ENCODE measurements at regions not wholly inside any gene's neighbourhood (a gene's known extent, or its start where the extent isn't known, plus 50 kb on each side); places are given as distances from the start of the nearest gene placed in this dataset.

DNA sequence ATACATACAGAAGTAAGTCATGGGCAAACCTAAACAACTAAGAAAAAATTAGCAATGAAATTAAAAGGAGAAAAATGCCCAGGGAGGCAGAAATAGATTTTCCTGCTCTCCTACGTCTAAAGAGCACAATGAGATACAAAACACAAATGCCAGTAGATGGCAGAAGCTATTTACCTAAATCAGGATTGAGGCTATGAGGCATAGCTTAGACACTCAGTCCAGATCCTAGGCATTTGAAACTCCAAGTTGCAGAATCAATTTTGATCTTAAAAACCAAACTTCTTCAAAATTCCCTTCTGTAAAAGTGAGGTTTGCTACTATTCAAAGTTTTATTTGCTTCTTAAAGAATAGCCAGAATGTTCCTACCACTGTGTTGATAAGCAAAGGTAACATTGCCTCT lies 368.6 kb downstream of the DAD1 start (continued):
- TF ChIP-seq, protein P1, sequence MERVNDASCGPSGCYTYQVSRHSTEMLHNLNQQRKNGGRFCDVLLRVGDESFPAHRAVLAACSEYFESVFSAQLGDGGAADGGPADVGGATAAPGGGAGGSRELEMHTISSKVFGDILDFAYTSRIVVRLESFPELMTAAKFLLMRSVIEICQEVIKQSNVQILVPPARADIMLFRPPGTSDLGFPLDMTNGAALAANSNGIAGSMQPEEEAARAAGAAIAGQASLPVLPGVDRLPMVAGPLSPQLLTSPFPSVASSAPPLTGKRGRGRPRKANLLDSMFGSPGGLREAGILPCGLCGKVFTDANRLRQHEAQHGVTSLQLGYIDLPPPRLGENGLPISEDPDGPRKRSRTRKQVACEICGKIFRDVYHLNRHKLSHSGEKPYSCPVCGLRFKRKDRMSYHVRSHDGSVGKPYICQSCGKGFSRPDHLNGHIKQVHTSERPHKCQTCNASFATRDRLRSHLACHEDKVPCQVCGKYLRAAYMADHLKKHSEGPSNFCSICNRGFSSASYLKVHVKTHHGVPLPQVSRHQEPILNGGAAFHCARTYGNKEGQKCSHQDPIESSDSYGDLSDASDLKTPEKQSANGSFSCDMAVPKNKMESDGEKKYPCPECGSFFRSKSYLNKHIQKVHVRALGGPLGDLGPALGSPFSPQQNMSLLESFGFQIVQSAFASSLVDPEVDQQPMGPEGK (CRISPR knock-in tag; IDR thresholded peaks at IDR 0.05; ENCODE audit: borderline replicate concordance) = no peak
- TF ChIP-seq TCF4 (CRISPR knock-in tag; IDR thresholded peaks at IDR 0.05; ENCODE audit: borderline replicate concordance) (no peak), TOX (CRISPR knock-in tag; IDR thresholded peaks at IDR 0.05; ENCODE audit: borderline replicate concordance) (no peak), ZFP30 (CRISPR knock-in tag; IDR thresholded peaks at IDR 0.05) (no peak)

DNA sequence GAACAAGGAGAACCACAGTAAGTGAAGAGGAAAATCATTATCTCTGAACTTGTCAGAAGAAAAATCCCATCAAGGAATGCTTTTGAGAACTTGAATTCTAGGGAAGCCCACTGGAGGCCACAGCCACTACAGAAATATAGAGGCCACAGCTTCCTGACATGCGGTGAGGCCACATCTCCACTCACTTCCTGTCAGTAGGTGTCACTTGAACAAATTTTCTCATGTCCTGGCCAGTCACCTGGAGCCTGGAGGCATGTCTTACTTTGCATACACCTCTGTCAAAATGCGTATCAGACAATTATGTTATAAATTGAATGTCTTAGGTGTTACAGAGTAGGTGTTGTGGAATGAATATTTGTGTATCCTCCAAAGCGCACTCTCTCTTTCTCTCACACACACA lies 370.3 kb downstream of the DAD1 start:
- no peak for TF ChIP-seq CSDC2 (CRISPR knock-in tag; IDR thresholded peaks at IDR 0.05)
- TF ChIP-seq, protein P2, sequence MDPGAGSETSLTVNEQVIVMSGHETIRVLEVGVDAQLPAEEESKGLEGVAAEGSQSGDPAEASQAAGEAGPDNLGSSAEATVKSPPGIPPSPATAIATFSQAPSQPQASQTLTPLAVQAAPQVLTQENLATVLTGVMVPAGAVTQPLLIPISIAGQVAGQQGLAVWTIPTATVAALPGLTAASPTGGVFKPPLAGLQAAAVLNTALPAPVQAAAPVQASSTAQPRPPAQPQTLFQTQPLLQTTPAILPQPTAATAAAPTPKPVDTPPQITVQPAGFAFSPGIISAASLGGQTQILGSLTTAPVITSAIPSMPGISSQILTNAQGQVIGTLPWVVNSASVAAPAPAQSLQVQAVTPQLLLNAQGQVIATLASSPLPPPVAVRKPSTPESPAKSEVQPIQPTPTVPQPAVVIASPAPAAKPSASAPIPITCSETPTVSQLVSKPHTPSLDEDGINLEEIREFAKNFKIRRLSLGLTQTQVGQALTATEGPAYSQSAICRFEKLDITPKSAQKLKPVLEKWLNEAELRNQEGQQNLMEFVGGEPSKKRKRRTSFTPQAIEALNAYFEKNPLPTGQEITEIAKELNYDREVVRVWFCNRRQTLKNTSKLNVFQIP (CRISPR knock-in tag; IDR thresholded peaks at IDR 0.05; ENCODE audit: borderline replicate concordance, low read depth) = no peak
- TF ChIP-seq ZFP30 (CRISPR knock-in tag; IDR thresholded peaks at IDR 0.05) = no peak
- TF ChIP-seq RARB (CRISPR knock-in tag; IDR thresholded peaks at IDR 0.05) = no peak
- TF ChIP-seq ZNF8 (CRISPR knock-in tag; IDR thresholded peaks at IDR 0.05) = no peak
- no peak for TF ChIP-seq TCF4 (CRISPR knock-in tag; IDR thresholded peaks at IDR 0.05; ENCODE audit: borderline replicate concordance)
- TF ChIP-seq, protein P3, sequence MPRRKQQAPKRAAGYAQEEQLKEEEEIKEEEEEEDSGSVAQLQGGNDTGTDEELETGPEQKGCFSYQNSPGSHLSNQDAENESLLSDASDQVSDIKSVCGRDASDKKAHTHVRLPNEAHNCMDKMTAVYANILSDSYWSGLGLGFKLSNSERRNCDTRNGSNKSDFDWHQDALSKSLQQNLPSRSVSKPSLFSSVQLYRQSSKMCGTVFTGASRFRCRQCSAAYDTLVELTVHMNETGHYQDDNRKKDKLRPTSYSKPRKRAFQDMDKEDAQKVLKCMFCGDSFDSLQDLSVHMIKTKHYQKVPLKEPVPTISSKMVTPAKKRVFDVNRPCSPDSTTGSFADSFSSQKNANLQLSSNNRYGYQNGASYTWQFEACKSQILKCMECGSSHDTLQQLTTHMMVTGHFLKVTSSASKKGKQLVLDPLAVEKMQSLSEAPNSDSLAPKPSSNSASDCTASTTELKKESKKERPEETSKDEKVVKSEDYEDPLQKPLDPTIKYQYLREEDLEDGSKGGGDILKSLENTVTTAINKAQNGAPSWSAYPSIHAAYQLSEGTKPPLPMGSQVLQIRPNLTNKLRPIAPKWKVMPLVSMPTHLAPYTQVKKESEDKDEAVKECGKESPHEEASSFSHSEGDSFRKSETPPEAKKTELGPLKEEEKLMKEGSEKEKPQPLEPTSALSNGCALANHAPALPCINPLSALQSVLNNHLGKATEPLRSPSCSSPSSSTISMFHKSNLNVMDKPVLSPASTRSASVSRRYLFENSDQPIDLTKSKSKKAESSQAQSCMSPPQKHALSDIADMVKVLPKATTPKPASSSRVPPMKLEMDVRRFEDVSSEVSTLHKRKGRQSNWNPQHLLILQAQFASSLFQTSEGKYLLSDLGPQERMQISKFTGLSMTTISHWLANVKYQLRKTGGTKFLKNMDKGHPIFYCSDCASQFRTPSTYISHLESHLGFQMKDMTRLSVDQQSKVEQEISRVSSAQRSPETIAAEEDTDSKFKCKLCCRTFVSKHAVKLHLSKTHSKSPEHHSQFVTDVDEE (CRISPR knock-in tag; IDR thresholded peaks at IDR 0.05) = no peak
- TF ChIP-seq, protein P4, sequence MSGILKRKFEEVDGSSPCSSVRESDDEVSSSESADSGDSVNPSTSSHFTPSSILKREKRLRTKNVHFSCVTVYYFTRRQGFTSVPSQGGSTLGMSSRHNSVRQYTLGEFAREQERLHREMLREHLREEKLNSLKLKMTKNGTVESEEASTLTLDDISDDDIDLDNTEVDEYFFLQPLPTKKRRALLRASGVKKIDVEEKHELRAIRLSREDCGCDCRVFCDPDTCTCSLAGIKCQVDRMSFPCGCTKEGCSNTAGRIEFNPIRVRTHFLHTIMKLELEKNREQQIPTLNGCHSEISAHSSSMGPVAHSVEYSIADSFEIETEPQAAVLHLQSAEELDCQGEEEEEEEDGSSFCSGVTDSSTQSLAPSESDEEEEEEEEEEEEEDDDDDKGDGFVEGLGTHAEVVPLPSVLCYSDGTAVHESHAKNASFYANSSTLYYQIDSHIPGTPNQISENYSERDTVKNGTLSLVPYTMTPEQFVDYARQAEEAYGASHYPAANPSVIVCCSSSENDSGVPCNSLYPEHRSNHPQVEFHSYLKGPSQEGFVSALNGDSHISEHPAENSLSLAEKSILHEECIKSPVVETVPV (CRISPR knock-in tag; IDR thresholded peaks at IDR 0.05) = no peak
- no peak for TF ChIP-seq ZNF565 (CRISPR knock-in tag; conservative IDR thresholded peaks at IDR 0.05; ENCODE audit: low read depth)
- TF ChIP-seq OSR1 (CRISPR knock-in tag; IDR thresholded peaks at IDR 0.05) = no peak
- TF ChIP-seq ESRRG (CRISPR knock-in tag; IDR thresholded peaks at IDR 0.05) = no peak
- TF ChIP-seq, protein P1 (CRISPR knock-in tag; IDR thresholded peaks at IDR 0.05; ENCODE audit: borderline replicate concordance) = no peak
- no peak for ATAC-seq

DNA sequence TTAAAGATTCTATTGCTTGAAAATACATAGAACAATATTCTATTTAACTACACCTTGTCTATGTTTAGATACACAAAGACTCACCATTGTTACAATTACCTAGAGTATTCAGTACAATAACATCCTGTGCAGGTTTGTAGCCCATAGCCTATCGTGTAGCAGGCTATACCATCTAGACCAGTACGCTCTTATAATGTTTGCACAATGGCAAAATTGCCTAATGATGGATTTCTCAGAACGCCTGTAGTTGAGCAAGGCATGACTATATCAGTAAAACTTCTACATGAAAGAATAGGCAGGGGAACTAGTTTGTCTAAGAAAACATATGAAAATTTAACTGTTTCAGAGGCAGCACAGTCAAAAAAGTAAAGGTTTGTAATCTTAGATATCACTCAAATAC lies 375.9 kb downstream of the DAD1 start:
- TF ChIP-seq GLIS3 (CRISPR knock-in tag; IDR thresholded peaks at IDR 0.05) (no peak), ISL1 (CRISPR knock-in tag; IDR thresholded peaks at IDR 0.05) (no peak), ZNF8 (CRISPR knock-in tag; IDR thresholded peaks at IDR 0.05) (no peak)
- ATAC-seq = no peak

DNA sequence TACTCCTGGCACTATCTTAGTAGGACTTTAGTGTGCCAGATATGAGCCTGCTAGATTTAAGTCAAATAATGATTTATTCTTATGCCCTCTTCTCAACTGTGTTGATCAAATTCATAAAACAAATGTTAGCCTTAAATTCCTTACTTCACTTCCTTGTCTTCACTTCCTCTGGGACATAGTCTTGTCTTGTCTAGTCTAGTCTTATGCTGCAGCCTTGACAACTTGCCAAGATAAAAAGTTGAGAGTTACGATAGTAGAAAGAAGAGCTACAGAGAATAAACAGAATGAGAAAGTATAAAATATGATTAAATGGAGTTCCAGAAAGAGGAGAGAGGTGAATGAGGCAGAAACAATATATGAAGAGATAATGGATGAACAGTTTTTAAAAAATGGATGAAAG lies 378.1 kb downstream of the DAD1 start:
- no peak for ATAC-seq
- TF ChIP-seq, protein P3 (CRISPR knock-in tag; IDR thresholded peaks at IDR 0.05) = no peak
- TF ChIP-seq ZNF565 (CRISPR knock-in tag; conservative IDR thresholded peaks at IDR 0.05; ENCODE audit: low read depth) = no peak
- TF ChIP-seq, protein P1 (CRISPR knock-in tag; IDR thresholded peaks at IDR 0.05; ENCODE audit: borderline replicate concordance) = no peak
- no peak for TF ChIP-seq ZC3H10 (CRISPR knock-in tag; IDR thresholded peaks at IDR 0.05)
- no peak for TF ChIP-seq GLIS3 (CRISPR knock-in tag; IDR thresholded peaks at IDR 0.05)
- TF ChIP-seq RARB (CRISPR knock-in tag; IDR thresholded peaks at IDR 0.05) = no peak
- no peak for TF ChIP-seq BACH2 (CRISPR knock-in tag; IDR thresholded peaks at IDR 0.05; ENCODE audit: borderline replicate concordance)
- TF ChIP-seq ZNF8 (CRISPR knock-in tag; IDR thresholded peaks at IDR 0.05) = no peak
- no peak for TF ChIP-seq TCF4 (CRISPR knock-in tag; IDR thresholded peaks at IDR 0.05; ENCODE audit: borderline replicate concordance)
- TF ChIP-seq OSR1 (CRISPR knock-in tag; IDR thresholded peaks at IDR 0.05) = no peak
- TF ChIP-seq TOX (CRISPR knock-in tag; IDR thresholded peaks at IDR 0.05; ENCODE audit: borderline replicate concordance) = no peak
